GM12878 (cell line): ENCODE measurements at regions not wholly inside any gene's neighbourhood (a gene's known extent, or its start where the extent isn't known, plus 50 kb on each side); places are given as distances from the start of the nearest gene placed in this dataset.

ENCODE experiments used
- ATAC-seq: fragments of 200-7000 bp; cut with Tn5 transposase; 3 replicates; pipeline ENCODE4 v1.9.1; 2020; ENCODE audit warnings: mild to moderate bottlenecking, moderate library complexity
- BruUV-seq: library from RNA; stranded (reverse); fragments of 400-500 nt; replicated peaks from 2 replicates; lab custom pipeline; 2021; lab: Mats Ljungman, UMichigan
- CTCF ChIA-PET: fragments of 300-600 bp; sonication (Branson Sonifier 250); formaldehyde crosslinking; extraction: SDS; loops from one replicate; lab custom pipeline; 2021; ENCODE audit warnings: inconsistent platforms; lab: Yijun Ruan, JAX
- POLR2A ChIA-PET: fragments of 350-600 bp; formaldehyde crosslinking; extraction: SDS; loops from one replicate; lab custom pipeline; 2021; ENCODE audit warnings: inconsistent platforms; lab: Charles Lee
- RAD21 ChIA-PET: fragments of 300-600 bp; sonication (Branson Sonifier 250); formaldehyde crosslinking; loops from one replicate; lab custom pipeline; 2023; ENCODE audit warnings: antibody characterized with exemption; ENCODE audit not compliant: unreplicated experiment; lab: Charles Lee
- SMC1A ChIA-PET: fragments of 300-600 bp; sonication (Branson Sonifier 250); formaldehyde crosslinking; loops from one replicate; lab custom pipeline; 2023; ENCODE audit not compliant: unreplicated experiment, uncharacterized antibody; lab: Charles Lee
- DNase-seq: peaks from one replicate; pipeline ENCODE4 v3.0.0-alpha.2; 2011; ENCODE audit warnings: low read depth, low spot score
- FAIRE-seq: peaks from 3 replicates; lab custom pipeline; 2011; peaks lifted over from hg19 to GRCh38; lab: Jason Lieb, UNC
- H2AFZ ChIP-seq: 2 replicates; pipeline ENCODE4 v1.6.0; 2011; ENCODE audit warnings: low read depth, low read length, control low read depth; ENCODE audit not compliant: control insufficient read depth
- H3K27ac ChIP-seq: 2 replicates; pipeline ENCODE4 v1.5.1; 2011; ENCODE audit warnings: control low read depth; ENCODE audit not compliant: control insufficient read depth, insufficient read depth
- H3K27me3 ChIP-seq, 2 experiments: replicated peaks in 1 of 2; 2 replicates each; pipeline versions ENCODE4 v1.6.0 to v1.6.1; 2011; ENCODE audit warnings: low read length in 1 of 2; ENCODE audit not compliant: control insufficient read depth in 2 of 2, insufficient read depth in 2 of 2
- H3K36me3 ChIP-seq, 2 experiments: 2 replicates each; pipeline ENCODE4 v1.5.1; 2011; ENCODE audit warnings: low read length in 1 of 2; ENCODE audit not compliant: control insufficient read depth in 2 of 2, insufficient read depth in 2 of 2
- H3K4me1 ChIP-seq: 2 replicates; pipeline ENCODE4 v1.6.1; 2011; ENCODE audit warnings: mild to moderate bottlenecking, low read length, moderate library complexity, mixed read lengths; ENCODE audit not compliant: control insufficient read depth, insufficient read depth
- H3K4me2 ChIP-seq: 2 replicates; pipeline ENCODE4 v1.6.0; 2011; ENCODE audit warnings: control low read depth; ENCODE audit not compliant: control insufficient read depth, insufficient read depth
- H3K4me3 ChIP-seq: fragments of 200-600 bp; sonication (generic); 2 replicates; pipeline ENCODE4 v1.5.1; 2016
- H3K79me2 ChIP-seq: 2 replicates; pipeline ENCODE4 v1.6.0; 2011; ENCODE audit warnings: low read length; ENCODE audit not compliant: control insufficient read depth, insufficient read depth
- H3K9ac ChIP-seq: 2 replicates; pipeline ENCODE4 v1.8.0; 2011; ENCODE audit warnings: low read length, control low read depth, mixed read lengths; ENCODE audit not compliant: control insufficient read depth, insufficient read depth
- H3K9me3 ChIP-seq: replicated peaks from 3 replicates; pipeline ENCODE4 v1.5.1; 2011; ENCODE audit warnings: mild to moderate bottlenecking, low read length; ENCODE audit not compliant: control insufficient read depth, insufficient read depth
- H4K20me1 ChIP-seq: 2 replicates; pipeline ENCODE4 v1.6.0; 2011; ENCODE audit not compliant: control insufficient read depth, insufficient read depth
- CEBPZ ChIP-seq: fragments of 150-350 bp; IDR thresholded peaks from 2 replicates; pipeline ENCODE4 v1.6.1; 2016; ENCODE audit warnings: low read depth, low read length
- HDAC6 ChIP-seq: fragments of 200-600 bp; sonication (generic); IDR thresholded peaks from one replicate; pipeline ENCODE4 v1.8.0; 2017; ENCODE audit warnings: antibody characterized with exemption; ENCODE audit not compliant: unreplicated experiment
- IKZF1 ChIP-seq: fragments of 450-650 bp; conservative IDR thresholded peaks from 2 replicates; pipeline ENCODE4 v1.6.1; 2017; ENCODE audit warnings: antibody characterized with exemption, mild to moderate bottlenecking
- IKZF2 ChIP-seq, 2 experiments: fragments of 450-650 bp; IDR thresholded peaks; 2 replicates each; pipeline ENCODE4 v1.6.1; 2017; ENCODE audit warnings: mild to moderate bottlenecking in 2 of 2, moderate library complexity in 2 of 2
- MXI1 ChIP-seq: fragments of 150-350 bp; IDR thresholded peaks from 2 replicates; pipeline ENCODE4 v1.6.1; 2011; ENCODE audit warnings: low read depth, mild to moderate bottlenecking, inconsistent platforms, low read length, improper control_type of control experiment
- PAX8 ChIP-seq: fragments of 450-650 bp; IDR thresholded peaks from 2 replicates; pipeline ENCODE4 v1.6.1; 2017; ENCODE audit warnings: mild to moderate bottlenecking, moderate library complexity
- POLR2AphosphoS5 ChIP-seq: IDR thresholded peaks from 2 replicates; pipeline ENCODE4 v1.6.1; 2011; ENCODE audit warnings: mild to moderate bottlenecking, low read length, inconsistent platforms
- RBBP5 ChIP-seq: fragments of 200-600 bp; sonication (generic); conservative IDR thresholded peaks from 2 replicates; pipeline ENCODE4 v1.6.1; 2016
- RELA ChIP-seq: fragments of 450-650 bp; IDR thresholded peaks from 2 replicates; pipeline ENCODE4 v1.8.0; 2014; ENCODE audit warnings: borderline replicate concordance; ENCODE audit not compliant: partially characterized antibody
- SUPT20H ChIP-seq: IDR thresholded peaks from 2 replicates; pipeline ENCODE4 v1.6.1; 2011; ENCODE audit warnings: low read depth, mild to moderate bottlenecking, low read length, moderate library complexity, borderline replicate concordance; ENCODE audit not compliant: control insufficient read depth
- TCF12 ChIP-seq: IDR thresholded peaks from 2 replicates; pipeline ENCODE4 v1.6.1; 2011; ENCODE audit warnings: low read depth, mild to moderate bottlenecking, low read length
- ZNF274 ChIP-seq: IDR thresholded peaks from one replicate; pipeline ENCODE4 v1.8.0; 2011; ENCODE audit not compliant: insufficient read length, insufficient read depth
- WGBS: methylation state at CpG from one replicate; pipeline ENCODE4 v1.1.6; 2016; ENCODE audit warnings: low lambda C conversion rate; ENCODE audit not compliant: insufficient replicate concordance, insufficient coverage; ENCODE audit errors: missing lambda C conversion rate; 5-methylcytosine and 5-hydroxymethylcytosine counted together
- in situ Hi-C: fragments of 300-500 bp; cut with MboI; formaldehyde crosslinking; loops from 9 replicates; pipeline ENCODE4 v1.14.3; 2018; ENCODE audit warnings: mixed read lengths
- intact Hi-C: fragments of 100-400 bp; cut with micrococcal nuclease; formaldehyde crosslinking; loops from one replicate; pipeline ENCODE4 v1.14.2; 2022; ENCODE audit not compliant: unreplicated experiment
- TF ChIP-seq, protein P1 (sequence below): IDR thresholded peaks from 2 replicates; pipeline ENCODE4 v1.6.1; 2011; ENCODE audit warnings: borderline replicate concordance, low read depth, mild to moderate bottlenecking, moderate library complexity, mixed read lengths, low read length; ENCODE audit not compliant: insufficient read depth; ENCODE audit errors: extremely low read length
- TF ChIP-seq, protein P2 (sequence below): fragments of 450-650 bp; IDR thresholded peaks from 2 replicates; pipeline ENCODE4 v1.6.1; 2017; ENCODE audit warnings: mild to moderate bottlenecking, moderate library complexity

- BruUV-seq: no TSS peak
- H3K79me2 ChIP-seq: no peaks in the 10 kb centered on the region
Observed at GRCh38 chr11:42823546-42823945, 488.2 kb upstream of the API5 start.

More at GRCh38 chr11:42823546-42823945, 488.2 kb upstream of the API5 start:
- WGBS: 14% methylated on average over 1 of the region's 1 CpG
- ATAC-seq (no peak), DNase-seq (no peak), FAIRE-seq (no peak)
- no peak overlapping the region for H3K9ac ChIP-seq
- H3K4me3 ChIP-seq: no peak overlapping the region
- in situ Hi-C loops (no loop called here), intact Hi-C loops (no loop called here)
- no peak overlapping the region for H2AFZ ChIP-seq
- no peaks in the 10 kb centered on the region for H3K4me1 ChIP-seq
- no peaks in the 10 kb centered on the region for H3K9me3 ChIP-seq
- H4K20me1 ChIP-seq: no peaks in the 10 kb centered on the region
- no peak overlapping the region for H3K27ac ChIP-seq
- RAD21 ChIA-PET: interaction anchor here (1.2 kb wide), 1 partner anchor 8 kb away, joined by 5 read pairs; no protein-coding TSS in a partner anchor
- no peaks in the 10 kb centered on the region for H3K27me3 ChIP-seq
- SMC1A ChIA-PET: interaction anchor here (1.0 to 1.8 kb wide), 3 partner anchors 9 to 24 kb away, joined by 3 to 4 read pairs (median 3); no protein-coding TSS in a partner anchor
- no peaks in the 10 kb centered on the region for H3K36me3 ChIP-seq
- no peak overlapping the region for H3K4me2 ChIP-seq
- CTCF ChIA-PET: no interaction called here
- POLR2A ChIA-PET: no interaction called here
- TF ChIP-seq PAX8 (no peak), ZNF274 (no peak), MXI1 (no peak), HDAC6 (no peak), POLR2AphosphoS5 (no peak), TCF12 (no peak), RELA (no peak), RBBP5 (no peak), IKZF1 (no peak), SUPT20H (no peak), IKZF2 (IDR thresholded peaks at IDR 0.05) (no peak), CEBPZ (no peak)
- TF ChIP-seq, protein P1, sequence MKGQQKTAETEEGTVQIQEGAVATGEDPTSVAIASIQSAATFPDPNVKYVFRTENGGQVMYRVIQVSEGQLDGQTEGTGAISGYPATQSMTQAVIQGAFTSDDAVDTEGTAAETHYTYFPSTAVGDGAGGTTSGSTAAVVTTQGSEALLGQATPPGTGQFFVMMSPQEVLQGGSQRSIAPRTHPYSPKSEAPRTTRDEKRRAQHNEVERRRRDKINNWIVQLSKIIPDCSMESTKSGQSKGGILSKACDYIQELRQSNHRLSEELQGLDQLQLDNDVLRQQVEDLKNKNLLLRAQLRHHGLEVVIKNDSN: no peak
- TF ChIP-seq, protein P2, sequence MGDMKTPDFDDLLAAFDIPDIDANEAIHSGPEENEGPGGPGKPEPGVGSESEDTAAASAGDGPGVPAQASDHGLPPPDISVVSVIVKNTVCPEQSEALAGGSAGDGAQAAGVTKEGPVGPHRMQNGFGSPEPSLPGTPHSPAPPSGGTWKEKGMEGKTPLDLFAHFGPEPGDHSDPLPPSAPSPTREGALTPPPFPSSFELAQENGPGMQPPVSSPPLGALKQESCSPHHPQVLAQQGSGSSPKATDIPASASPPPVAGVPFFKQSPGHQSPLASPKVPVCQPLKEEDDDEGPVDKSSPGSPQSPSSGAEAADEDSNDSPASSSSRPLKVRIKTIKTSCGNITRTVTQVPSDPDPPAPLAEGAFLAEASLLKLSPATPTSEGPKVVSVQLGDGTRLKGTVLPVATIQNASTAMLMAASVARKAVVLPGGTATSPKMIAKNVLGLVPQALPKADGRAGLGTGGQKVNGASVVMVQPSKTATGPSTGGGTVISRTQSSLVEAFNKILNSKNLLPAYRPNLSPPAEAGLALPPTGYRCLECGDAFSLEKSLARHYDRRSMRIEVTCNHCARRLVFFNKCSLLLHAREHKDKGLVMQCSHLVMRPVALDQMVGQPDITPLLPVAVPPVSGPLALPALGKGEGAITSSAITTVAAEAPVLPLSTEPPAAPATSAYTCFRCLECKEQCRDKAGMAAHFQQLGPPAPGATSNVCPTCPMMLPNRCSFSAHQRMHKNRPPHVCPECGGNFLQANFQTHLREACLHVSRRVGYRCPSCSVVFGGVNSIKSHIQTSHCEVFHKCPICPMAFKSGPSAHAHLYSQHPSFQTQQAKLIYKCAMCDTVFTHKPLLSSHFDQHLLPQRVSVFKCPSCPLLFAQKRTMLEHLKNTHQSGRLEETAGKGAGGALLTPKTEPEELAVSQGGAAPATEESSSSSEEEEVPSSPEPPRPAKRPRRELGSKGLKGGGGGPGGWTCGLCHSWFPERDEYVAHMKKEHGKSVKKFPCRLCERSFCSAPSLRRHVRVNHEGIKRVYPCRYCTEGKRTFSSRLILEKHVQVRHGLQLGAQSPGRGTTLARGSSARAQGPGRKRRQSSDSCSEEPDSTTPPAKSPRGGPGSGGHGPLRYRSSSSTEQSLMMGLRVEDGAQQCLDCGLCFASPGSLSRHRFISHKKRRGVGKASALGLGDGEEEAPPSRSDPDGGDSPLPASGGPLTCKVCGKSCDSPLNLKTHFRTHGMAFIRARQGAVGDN: no peak
